ENCODE measurements at regions not wholly inside any gene's neighbourhood (a gene's known extent, or its start where the extent isn't known, plus 50 kb on each side); places are given as distances from the start of the nearest gene placed in this dataset.

GRCh38 chr22:27111796-27112672 is 454.6 kb downstream of the MIAT start:
- TF ChIP-seq POLR2A (IDR thresholded peaks at IDR 0.05) (no peak), CTCF (IDR thresholded peaks at IDR 0.05) (no peak)

Measured in suprapubic skin (tissue), 3 donors.